HG03103 (cell line): ENCODE measurements at regions not wholly inside any gene's neighbourhood (a gene's known extent, or its start where the extent isn't known, plus 50 kb on each side); places are given as distances from the start of the nearest gene placed in this dataset.
"Not testable (repeated sequence)": the region's sequence is repeated elsewhere in the genome, so short reads cannot be mapped to it uniquely, and the experiment has no call there.

ENCODE experiments used
- ATAC-seq: cut with Tn5 transposase; IDR thresholded peaks from one replicate; pipeline ENCODE4 v1.9.1; 2021; ENCODE audit warnings: low read depth; ENCODE audit not compliant: unreplicated experiment

DNA sequence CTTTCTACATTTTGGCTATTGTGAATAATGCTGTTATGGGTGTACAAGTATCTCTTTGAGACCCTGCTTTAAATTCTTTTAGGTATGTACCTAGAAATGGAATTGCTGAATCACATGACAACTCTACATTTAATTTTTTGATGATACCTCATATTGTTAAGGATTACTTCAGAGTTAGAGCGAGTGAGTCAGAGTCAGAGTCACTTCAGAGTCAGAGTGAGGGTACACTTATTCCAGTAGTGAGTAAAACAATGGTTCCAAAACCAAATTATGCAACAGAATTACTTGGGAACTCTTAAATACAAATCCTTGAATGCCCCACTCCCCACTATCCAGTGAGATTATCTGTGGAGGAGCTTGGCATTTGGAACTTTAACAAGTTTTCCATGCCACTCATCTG, 50.3 kb upstream of the SNRK start:
- no peak for ATAC-seq

GRCh38 chr3:43233062-43233461, 53.3 kb upstream of the SNRK start:
- no peak for ATAC-seq

DNA sequence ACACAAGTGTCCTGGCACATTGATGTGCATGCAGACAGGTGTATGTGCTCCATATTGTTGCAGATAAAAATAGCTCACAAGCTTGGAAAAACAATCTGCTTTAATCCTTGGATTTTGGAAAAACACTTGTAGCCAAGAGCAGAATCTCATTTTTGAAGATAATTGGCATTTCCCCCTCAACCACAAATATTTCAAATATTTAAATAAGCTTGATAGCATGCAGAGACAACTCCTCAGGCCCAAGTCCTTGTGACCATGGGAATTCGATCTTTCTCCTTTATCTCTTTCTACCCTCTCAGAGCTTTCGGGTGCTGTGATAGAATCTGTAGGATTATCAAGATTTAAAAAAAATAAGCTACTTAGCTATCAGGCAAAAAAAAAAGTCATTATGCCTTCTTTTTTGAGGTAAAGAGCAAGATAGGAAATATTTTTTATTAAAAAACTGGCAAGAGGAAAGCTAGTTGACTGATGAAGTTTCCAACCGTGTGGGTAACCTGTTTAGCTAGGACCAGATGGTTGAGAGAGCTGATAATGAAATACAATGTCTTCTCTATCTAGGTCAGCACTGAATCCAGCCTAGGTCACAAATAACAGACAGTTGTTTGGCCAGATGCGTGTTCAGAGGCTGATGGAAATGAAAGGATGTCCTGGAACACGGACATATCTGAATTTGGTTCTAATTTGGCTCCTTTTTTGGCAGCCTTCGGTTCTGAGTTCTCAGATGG, 54.9 kb upstream of the SNRK start:
- ATAC-seq: no peak

- ATAC-seq: not testable (repeated sequence)
Measured at GRCh38 chr3:43229865-43230264, 56.5 kb upstream of the SNRK start.

DNA sequence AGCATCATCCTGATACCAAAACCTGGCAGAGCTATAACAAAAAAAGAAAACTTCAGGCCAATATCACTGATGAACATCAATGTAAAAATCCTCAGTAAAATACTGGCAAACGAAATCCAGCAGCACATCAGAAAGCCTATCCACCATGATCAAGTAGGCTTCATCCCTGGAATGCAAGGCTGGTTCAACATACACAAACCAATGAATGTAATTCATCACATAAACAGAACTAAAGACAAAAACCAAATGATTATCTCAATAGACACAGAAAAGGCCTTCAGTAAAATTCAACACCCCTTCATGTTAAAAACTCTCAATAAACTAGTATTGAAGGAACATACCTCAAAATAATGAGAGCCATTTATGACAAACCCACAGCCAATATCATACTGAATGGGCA, 58.7 kb upstream of the SNRK start:
- ATAC-seq: not testable (repeated sequence)

DNA sequence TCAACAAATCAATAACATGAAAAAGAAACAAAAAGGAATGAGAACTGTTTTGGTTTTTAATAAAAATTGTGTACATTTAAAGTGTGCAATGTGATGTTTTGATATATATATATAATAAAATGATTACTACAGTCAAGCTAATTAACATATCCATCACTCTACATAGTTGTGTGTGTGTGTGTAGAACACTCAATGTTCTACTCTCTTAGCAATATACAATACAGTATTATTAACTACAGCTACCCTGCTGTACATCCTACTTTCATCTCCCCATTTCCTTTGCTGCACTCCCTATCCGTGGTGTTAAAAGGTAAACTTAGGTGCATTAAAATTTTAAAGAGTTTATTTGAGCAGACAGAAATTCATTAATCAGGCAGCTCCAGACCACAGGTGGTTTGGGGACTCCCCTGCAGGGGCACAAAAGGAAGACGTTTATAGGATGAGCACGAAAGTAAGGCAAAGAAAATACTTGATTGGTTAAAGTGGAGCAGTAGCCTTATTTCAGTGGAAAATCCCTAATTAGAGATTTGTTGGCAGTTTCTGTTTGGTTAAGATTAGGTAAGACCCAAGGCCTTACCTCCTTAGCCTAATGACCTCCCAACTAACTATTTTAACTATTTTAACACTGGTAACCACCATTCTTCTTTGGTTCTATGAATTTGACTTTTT, 61.8 kb upstream of the SNRK start:
- no peak for ATAC-seq

DNA sequence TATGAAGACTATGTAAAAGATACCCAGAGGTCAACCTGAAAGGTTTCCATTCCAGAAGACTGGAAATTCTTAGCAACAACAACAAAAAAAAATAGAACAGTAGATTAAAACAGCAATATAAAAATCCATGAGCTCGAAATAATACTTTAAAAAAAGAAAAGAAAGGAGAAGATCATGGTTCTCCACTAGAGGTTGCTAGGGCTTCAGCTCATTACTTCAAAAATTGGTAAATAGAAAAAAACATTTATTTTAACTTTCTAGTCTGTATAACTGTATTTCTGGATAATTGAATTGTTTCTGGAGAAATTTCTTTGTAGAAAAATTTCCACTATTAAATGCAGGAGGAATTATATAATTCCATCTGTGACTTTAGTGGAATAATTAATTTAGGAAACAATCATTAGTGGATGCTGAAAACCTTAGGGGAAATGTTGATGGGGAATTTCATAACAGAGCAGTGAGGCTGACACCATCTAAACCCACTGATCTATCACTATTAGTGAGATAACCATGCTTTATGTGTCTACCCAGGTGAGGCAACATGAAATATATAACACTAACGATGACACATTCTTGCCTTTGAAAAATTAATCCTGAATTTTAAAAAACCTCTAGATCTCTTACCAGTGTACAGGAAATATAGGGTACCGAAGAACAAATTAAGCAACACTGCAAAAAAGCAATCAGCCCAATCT, 62.5 kb upstream of the SNRK start:
- no peak for ATAC-seq

- ATAC-seq: no peak
Measured at GRCh38 chr3:43222590-43222989, 63.8 kb upstream of the SNRK start.

GRCh38 chr3:43221076-43221475, 65.3 kb upstream of the SNRK start:
- ATAC-seq: no peak

- ATAC-seq: no peak
Measured at GRCh38 chr3:43219616-43220015, 66.7 kb upstream of the SNRK start.

GRCh38 chr3:43218921-43219320, 67.4 kb upstream of the SNRK start:
- ATAC-seq: no peak

DNA sequence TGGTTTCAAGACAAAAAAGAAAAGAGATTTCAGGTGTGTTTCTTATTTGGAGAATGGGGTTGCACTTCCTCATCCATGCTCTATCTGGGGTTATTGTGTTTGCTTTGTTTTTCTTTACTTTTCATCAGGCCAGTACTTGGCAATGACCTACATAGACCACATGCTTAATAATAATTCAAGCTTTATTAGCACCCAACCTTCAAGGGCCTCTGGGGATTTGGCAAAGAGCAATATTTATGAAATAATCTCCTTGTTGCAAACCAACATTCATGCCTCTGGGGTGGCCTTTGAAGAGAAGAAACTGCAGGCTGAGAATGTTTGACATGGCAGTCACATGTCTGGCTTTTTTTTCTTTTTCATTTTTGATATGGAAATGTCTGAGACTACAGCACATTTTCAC, 68.2 kb upstream of the SNRK start:
- ATAC-seq: no peak

- ATAC-seq: no peak
Measured at GRCh38 chr3:43217633-43218032, 68.7 kb upstream of the SNRK start.

DNA sequence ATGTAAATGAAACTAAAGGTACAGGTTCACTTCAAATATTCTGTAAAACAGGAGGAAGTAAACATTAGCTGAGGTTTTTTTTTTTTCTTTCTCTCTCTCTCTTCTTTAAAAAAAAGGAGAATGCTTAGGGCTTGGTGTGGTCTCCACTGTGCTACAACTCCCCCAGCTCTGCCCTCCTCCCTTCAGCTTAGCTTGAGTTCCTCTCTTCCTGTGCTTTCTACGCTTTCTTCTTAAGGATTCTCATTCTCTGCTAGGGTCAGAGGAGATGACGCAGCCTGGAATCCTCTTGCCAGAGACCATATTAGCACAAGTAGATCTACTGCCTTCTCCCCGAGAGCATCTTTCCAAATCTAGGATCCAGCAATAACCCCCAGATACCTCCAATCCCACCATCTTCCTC, 69.1 kb upstream of the SNRK start:
- ATAC-seq: no peak

DNA sequence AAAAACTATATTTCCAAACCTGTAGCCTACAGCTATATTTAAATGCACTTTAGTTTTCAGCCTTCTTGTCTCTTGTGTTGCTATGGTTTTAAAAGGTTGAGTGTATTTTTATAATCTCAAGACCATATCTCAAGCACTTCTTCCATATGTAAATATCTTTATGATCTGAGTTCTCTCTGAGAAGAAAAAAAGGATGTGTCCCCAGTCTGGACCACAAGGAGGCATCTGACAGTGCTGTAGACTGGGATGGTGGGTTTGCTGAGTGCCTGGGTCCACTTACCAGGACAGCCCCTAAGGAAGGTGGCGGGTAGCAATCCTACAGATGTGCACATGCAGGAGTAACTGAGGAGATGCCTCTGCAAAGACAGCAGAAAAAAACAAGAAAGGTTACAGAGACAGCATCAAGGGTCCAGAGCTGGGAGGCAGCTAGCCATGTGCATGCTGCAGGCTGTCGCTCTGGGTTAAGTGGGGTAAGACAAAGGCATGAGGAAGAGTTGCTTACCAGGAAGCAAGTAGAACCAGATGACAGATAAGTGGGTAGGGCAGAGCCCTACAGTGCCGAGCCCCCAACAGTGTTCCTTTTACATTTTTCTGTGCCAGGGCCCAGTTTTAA, 70.6 kb upstream of the SNRK start:
- no peak for ATAC-seq

DNA sequence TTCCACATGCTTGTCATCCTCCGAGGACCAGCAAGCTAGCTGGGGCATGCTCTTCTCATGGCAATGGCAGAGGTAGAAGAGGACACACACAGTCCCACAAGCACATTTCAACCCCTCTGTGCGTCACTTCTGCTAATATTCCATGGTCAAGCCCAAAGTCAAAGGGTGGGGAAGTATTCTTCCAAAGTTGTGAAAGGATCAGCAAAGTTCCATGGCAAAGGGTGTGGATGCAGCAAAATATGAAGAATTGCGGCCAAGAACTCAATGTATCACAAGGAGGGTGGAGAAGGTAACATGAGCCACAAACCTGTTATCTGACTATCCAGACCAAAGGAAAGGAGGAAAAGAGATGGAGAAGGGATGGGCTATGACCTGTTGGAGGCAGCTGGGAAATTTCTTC, 71.2 kb upstream of the SNRK start:
- no peak for ATAC-seq

- no peak for ATAC-seq
Measured at GRCh38 chr3:43214616-43215015, 71.7 kb upstream of the SNRK start.

- no peak for ATAC-seq
Measured at GRCh38 chr3:43213631-43214030, 72.7 kb upstream of the SNRK start.

- no peak for ATAC-seq
Measured at GRCh38 chr3:43212914-43213611, 73.3 kb upstream of the SNRK start.

DNA sequence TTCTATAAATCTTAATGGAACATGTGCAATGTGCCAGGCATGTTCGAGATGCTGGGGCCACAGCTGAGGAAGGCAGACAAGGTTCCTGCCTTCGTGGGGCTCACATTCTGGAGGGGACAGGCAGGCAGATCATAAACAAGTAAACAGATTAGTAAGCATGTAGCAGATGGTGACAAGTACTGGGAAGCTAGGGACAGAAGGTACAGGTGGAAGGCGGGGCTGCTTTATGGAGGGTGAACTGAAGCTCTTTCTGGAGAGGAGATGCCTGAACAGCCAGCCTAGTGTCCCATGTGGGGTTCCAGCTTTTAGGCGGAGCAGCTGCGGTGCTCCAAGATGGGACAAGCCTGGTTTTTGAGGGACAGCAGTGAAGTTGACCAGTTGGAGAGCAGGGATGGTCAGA, 74.7 kb upstream of the SNRK start:
- no peak for ATAC-seq
